Hematopoietic multipotent progenitor cell (in vitro differentiated cells): ENCODE measurements at regions not wholly inside any gene's neighbourhood (a gene's known extent, or its start where the extent isn't known, plus 50 kb on each side); places are given as distances from the start of the nearest gene placed in this dataset.

Experiments used
- DNase-seq, 3 donors: peaks; one replicate each; pipeline ENCODE4 v3.0.0-alpha.2; 2011 to 2015; ENCODE audit warnings: low read depth in 2 of 3, low spot score in 2 of 3

DNA sequence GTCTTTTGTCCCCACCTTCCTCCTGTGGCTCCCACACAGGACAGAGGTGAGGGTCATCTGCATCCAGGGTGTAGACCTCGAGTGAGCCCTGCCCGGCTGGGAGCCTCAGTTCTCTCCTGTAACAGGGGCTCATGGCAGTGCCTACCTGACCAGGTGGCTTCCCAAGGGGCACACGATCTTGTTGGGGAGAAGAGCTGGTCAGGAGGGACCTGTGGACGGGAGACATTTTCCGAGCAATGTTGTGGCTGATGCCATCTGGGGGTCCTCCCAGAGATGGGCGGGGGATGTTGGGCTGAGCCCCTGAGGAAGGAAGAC lies 51.9 kb downstream of the CEBPB start:
- DNase-seq = no peak

DNA sequence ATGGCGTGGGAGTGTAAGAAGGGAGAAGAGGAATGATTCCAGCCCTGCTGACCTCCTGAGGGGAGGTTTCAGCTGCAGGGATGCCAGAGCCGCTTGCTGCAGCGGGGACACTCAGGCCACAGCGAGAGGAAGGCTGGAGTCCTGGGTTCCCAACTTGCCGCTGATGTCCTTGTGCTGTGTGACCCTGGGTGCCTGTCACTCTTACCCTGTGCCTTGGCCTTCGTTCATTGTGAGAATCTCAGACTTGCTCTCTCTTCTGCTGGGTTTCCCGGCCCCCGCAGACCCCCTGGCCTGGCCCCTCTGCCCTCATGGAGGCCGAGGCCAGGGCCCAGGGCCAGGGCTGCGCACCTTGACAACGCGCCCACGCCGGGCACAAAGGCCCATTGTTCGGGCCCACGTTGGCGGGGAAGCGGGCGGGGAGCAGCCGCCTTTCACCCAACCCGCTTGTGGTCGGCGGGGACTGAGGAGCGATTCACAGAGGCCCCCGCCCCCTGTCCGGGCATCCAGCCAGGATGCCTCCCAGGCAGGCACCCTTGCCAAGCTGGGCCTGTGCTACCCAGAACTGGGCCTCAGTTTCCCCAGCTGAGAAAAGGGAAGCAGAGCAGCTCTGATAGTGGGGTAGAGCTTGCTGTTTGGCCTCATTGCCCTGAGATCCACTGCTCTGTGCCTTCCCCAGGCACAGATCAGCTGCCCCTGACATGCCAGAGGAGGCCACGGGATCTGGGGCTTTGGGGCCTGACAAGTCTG lies 52.4 kb downstream of the CEBPB start:
- DNase-seq = no peak

DNA sequence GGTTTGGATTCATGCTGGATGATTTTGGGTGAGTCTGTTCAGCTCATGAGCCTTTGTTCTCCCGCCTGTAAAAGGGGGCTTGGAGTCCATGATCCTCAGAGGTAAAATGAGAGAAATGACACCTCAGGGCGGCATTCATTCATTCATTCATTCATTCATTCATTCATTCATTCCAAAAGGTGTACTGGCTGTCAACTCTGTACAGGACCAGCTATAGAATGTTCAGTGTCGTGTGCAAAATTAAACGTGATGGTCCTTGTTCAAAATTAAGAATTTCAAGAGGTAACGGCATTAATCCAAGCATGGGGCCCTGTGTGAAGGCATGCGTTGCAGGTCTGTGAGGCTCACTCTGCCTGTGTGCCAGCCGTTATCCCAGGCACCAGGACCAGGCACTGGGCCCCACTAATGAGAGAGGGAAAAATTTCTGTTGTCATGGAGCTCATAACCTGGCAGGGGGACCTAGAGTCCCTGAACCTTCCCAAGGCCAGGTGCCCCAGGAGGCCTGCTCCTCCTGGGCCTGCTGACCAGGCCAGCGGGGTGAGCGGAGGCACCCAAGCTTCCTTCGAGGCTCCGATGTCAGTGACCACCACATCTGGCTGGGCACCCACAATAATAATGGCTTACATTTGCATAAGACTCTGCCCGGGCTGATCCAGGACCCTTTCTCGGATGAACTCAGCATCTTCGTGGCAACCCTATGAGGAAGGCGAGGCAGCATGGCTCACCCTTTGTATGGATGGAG lies 53.2 kb downstream of the CEBPB start:
- DNase-seq = no peak

DNA sequence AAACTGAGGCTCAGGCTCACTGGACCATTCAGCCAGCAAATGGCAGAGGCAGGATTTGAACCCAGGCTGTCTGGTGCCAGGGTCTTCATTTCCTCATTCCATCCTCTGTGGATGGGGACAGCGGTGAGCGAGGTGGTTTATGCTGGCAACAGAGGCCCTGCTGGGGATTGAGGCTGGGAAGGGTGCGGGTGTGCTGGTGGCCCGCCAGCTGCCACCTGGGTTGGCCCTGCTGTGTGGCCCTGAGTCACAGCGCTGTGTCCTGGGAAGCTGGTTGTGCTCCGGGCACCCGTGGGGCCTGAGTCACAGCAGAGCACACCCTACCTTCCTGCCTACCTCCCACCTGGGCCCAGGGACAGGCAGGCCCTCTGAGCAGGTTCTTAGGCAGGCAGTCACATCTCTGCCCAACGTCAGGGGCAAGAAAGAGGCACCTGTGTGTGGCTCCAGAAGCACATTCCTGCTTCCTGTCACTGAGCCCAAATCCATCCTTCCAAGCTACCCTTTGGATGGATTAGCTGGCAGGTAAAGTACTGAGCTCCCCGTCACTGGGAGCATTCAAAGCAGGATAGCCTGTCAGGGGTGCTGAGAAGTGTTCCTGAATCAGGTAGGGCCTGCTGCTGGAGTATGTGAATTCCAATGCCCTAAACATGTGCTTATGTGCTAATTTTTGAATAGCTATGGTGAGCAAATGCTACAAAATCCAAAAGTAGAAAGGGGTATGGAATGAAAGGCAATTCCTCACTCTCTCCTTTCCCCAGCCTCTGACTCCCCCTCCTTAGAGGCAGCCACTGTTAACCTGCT lies 53.9 kb downstream of the CEBPB start:
- DNase-seq = no peak

DNA sequence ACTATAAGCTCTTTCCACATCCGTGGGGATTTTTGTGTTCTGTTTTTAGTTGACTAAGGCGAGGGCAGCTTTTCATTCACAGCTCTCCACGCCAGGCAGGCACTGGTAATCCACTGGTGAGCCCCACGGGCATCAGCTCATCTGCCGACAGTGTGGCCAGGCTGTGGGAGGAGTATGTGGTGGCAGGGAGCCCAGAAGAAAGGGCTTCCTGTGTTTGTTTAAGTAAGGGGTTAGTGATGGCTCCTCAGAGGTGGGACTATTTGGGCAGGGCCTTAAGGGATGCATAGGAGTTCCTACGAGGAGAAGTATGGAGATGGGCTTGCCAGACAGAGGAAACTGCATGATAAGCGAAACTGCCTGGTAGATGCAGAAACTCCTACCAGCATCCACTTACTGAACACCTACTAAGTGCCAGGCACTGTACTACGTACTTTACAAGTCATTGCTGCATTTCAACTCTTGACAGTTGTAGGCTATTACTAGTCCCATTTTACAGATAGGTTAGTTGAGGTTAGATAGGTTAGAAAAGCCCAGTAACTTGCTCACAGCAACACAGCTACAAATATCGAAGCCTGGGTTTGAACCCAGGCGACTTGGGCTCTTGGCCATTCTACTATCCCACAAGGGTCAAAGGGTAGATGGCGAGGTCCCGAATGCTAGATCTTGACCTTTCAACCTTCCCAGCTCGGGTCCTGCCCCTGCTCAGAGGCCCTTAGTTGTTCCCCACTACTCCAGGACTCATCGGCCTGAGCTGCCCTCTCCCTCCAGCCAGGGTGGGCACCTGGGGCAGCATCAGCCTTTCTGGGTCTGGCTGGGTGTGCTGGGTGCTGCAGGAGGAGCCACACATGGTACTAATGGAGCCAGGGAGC lies 55.1 kb downstream of the CEBPB start:
- no peak for DNase-seq

DNA sequence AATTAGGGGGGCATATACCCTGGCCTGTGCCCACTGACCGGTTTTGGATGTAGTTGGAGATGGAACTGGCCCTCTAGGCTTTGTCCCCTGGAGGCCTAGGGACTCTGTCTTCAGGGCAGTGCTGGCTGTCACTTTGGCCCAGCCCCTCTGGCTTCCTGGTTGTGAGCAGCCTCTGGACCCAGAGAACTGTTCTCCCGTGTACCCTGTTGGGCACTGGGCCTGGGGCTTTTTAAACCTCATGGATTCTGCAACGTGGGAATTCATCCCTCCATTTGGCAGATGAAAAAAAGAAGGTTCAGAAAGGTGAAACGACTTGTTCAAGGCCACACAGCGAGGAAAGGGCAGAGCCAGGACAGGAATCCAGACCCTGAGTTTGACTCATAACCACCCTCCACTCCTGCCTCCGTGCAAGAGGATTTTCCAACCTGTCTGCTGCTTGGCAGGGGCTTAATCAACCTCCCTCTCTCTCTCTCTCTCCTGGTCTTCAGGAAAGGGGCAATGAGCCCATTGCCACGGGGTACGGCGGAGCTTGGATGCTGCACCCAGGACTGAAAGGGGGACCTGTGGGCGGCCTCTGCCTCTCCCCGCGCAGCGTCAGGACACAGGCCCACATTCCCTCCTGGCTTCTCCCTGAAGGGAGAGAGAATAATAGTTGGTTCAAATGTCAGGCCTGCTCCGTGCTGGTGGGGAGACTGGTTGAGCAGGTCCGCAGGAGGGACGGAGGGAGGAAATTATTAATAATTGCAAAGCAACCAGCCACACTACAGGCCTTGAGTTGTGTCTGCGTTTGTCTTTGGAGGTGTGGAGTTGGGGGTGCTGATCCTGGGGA lies 56.0 kb downstream of the CEBPB start:
- no peak for DNase-seq

DNA sequence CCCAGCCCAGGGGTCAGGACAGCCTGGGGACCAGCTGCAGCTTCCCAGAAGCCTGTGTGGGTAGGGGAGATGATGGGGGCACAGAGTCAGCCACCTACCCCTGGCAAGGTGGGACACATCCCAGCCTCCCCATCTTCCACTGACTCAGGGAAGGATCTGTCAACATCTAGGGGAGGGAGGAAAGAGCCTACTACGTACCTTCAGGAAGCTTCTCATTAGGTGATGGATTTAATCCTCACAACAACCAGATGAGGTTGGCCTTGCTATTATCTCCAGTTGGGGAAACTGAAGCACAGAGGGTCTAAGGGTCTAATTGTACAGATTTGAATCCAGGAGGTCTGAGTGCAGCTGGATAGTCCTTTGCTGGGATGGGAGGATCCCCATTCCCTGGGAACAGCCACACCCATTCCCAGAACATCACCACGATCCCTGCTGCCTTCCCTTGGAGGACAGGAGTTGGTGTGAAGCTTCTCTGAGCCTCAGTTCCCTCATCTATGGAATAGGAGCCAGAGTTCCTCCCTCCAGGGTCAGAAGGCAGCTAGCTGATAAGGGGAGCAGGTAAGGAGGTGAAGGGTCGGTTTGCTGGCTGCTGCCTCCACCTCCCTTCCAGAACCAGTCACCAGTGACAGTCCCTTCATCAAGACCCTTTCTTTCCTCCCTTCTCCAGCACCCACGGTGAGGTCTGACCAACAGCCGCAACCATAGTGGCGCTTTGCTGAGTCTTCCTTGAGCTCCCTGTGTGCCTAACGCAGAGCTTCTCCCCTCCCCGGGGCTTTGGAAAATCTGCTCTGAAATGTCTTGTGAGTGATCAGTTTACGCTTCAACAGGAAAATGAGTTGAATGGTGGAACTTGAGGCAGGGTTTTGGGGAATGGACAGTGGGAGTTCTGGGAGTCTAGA lies 56.8 kb downstream of the CEBPB start:
- no peak for DNase-seq

DNA sequence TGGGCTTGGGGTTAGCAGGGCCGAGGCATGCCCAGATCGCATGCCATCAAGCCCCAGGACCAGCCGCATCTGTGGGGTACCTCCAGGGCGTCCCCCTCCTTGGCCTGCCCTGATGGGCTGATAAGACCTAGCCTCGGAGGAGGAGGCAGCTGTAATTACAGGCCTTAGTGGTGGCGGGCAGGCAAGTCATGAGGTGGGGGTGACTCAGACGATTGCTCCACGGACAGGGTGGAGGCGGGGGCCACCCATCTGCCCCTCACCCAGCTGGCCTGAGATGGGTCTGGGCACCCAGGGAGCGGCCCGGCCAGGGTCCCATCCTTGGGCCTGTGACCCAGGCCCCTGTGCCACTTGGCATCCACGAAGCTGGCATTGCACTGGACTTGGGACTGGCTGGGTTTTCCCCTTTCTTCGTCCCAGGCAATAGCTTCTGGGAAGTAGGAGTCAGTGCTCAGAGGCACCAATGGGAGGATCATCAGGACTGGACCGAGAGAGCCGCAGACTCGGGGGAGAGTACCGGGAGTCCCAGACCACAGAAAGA lies 57.5 kb downstream of the CEBPB start:
- no peak for DNase-seq

DNA sequence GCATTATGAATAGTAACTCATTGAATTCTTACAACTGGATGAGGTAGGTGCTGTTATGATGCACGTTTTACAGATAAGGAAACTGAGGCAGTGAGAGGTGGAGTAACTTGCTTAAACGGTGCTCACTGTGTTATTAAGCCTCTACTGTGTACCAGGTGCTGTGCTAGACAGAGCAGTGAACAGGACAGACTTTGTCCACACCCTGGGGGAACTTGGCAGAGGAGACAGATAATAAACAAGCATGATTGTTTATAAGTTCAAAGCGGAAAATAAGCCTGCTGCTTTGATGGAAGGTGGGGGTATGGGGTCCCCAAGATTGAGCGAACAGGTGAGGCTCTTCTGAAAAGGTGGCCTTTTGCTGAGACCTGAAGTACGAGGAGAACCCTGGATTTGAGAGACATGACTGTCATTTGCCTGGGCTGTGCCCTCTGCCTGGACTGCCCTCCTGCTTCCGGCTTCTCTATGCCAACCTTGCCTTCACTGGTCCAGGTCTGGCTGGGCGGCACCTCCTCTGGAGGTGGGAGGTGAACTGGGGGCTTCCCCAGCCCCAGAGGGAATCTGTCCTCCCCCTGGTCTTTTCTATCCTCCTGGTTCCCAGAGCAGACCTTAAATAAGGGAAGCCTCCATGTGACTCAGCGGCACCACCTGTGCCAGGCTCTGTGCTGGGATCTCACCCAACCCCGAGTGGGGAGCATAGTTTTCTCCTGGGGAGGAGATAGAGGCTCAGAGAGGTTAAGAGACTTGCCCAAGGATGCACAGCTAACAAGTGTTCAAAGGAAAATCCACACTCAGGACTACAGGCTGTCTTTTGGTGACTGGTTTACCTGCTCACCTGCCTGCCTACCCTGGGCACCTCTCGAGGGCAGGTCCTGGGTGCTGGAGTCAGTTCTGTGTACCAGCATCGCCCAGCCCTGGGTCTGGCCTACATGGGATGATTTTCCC lies 59.1 kb downstream of the CEBPB start:
- no peak for DNase-seq

DNA sequence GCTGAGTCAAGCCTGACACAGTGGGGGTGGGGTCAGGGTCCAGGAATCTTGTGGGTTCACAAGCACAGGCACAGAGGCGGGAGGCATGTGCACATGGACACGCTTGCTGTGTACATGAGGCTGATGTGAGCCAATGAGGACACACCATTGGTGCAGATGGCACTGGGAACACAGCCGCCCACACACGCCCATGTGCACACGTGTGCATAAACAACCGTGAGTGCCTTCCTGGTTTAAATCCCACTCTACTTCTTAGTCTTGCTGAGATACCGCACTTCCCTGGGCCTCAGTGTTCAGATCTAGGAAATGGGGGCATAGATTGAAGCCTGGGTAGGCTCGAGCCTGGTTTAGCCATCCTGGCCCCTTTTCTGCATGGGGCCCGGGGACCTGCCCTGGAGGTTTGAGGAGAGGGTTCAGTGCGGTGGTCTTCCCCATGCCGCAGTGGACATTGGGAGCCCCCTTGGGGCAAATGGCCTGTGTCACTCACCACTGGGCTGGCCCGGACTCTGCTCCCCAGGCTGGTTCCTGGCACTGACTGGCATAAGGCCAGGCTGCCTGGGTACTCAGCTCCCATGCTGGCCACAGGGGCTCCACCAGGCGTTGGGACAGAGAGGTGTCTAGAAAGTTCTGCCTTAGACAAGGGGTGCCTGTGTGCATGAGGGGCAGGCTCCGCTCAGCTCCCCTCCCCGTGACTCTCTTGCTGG lies 60.2 kb downstream of the CEBPB start:
- no peak for DNase-seq

DNA sequence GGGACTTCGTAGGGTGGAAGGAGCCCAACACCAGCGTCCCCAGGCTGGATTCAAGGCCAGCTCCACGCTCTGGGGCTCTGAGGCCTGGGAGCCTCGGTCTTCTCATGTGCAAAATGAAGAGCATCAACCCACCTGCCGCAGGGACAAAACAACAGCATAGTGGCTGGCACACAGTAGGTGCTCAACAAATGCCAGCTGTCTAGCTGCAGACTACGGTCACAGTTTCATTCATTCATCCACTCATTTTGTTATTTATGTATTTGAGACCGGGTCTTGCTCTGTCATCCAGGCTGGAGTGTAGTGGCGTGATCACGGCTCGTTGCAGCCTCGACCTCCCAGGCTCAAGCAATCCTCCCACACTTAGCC lies 60.7 kb downstream of the CEBPB start:
- DNase-seq = no peak

DNA sequence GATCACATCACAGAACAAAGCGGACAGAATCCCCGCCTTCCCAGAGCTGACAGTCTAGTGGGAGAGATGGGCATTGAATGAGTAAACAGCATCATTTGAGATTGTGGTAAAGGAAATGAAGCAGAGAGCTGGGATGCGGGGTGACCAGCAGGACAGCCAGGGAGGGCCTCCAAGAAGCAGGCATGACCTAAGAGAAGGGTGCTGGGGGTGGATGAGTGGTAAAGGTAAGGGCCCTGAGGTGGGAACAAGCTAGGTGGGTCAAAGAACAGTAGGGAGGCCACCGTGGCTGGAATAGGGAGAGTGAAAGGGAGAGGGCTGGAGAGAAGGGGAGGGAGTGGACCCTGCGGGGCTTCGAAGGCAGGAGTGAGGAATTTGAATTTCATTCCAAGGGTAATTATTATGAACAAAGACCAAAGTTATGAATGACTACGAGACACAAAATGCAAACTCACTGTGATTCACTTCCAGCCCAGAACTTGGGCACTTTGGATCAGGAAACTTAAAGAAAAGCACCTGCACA lies 61.4 kb downstream of the CEBPB start:
- DNase-seq = no peak

DNA sequence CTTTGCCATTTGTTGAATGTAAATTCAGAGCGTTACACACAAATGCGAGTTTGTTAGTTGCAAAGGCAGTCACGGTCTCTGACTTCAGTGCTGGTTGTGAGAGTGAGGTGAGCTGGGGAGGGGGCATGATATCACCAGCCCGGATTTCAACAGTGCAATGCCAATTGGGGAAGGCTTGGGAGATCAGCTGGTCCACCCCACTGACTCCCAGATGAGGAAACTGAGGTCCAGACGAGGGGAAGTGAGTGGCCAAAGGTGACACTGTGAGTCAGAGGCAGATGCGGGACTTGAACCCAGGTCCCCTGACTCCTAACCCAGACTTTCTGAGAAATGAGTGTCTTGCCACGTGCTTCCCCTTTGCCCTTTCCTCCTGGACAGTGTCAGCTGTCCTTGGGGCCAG lies 62.1 kb downstream of the CEBPB start:
- no peak for DNase-seq

DNA sequence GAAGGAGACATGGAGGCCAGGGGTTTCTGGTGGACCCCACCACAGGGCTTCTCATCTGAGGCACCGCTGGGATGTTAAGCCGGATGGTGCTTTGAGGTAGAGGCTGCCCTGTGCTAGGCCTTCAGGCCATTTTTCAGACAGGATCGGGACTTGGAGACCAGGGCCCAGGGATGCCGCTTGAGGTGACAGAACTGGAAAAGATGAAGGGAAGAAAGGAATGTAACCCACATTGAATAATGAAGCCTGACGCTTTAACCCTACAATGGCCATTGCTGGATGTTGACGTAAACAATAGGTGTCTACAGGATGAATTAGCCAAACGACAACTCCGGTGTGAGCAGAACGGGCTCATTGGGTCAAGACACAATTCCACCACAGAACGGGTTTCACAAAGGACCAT lies 62.5 kb downstream of the CEBPB start:
- no peak for DNase-seq

DNA sequence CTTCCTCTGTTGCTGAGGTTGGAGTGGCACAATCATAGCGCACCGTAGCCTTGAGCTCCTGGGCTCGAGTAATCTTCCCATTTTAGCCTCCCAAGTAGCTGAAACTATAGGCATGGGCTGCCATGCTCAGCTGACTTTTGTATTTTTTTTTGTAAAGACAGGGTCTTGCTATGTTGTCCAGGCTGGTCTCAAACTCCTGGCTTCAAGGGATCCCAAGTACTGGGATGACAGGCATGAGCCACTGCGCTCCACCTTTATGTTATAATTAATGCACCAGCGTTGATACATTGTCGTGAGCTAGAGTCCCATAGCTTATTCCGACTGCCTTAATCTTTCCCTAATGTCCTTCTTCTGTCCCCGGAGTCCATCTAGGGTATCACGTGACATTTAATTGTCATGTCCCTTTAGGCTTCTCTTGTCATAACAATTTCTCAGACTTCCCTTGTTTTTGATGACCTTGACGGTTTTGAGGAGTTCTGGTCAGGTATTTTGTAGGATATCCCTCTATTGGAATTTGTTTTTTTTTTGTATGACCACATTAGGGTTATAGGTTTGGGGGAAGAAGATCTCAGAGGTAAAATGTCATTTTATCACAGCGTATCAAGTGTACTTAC lies 63.9 kb downstream of the CEBPB start:
- DNase-seq = no peak

DNA sequence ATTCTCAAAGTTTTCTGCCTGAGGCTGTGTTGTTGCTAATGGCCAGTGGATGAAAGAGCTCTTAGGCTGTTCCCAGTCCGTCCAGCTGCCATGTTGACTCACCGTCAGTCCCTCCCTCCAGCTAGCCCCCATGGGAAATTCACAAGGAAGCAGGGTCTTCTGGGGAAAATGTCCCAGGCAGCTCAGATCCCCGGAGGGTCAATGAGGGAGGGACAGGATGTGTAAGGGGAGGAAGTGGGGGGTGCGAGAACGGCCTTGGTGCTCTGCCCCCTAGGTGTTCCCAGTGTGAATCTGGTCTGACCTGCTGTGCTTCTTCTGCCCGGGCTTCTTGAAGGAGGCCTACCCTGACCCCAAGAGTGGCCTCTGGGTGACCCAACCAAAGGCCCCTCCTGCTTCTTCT lies 65.9 kb downstream of the CEBPB start:
- DNase-seq = no peak
